A172 (cell line): ENCODE measurements at regions not wholly inside any gene's neighbourhood (a gene's known extent, or its start where the extent isn't known, plus 50 kb on each side); places are given as distances from the start of the nearest gene placed in this dataset.

Source experiments
- DNase-seq: peaks from one replicate; pipeline ENCODE4 v3.0.0-alpha.2; 2015; ENCODE audit warnings: low spot score

DNA sequence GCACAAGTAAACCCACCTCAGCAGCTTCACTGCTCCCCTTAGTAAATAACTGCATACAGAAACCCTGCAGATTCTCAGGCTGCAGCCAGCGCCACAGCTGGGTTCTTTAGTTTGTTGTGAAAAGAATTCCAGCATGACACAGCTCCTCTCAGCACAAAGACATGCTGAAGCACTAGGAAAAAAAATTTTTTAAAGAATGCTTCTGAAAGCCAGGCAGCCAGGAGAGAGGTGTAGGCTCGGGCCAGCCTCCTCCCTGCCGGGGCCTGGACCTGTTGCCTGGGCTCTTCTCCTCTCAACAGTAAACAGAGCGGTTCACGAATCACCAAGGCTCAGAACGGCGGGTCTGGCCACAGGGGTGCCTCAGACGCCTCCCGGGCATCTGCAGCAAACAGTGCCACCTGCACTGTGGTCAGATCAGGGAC, 95.7 kb upstream of the POU3F3 start:
- no peak for DNase-seq

DNA sequence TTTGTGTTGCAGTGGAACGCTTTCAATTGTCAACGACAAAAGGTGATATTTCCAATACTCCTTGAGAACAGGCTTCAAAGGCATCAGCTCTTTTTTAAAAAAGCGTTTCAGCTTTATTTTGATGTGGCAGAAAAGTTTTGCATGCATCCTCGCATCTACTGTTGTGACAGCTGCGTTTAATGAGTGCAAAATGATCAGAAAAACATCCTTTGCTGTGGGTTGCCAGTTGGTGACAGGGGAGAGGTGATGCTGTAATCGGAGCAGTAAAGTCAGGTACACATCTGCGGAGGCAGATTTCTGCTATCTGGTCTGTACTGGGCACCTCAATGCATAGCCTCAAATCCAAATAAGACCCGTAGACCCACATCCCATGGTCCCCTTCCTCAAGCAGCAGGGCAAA, 91.9 kb upstream of the POU3F3 start:
- DNase-seq: no peak

DNA sequence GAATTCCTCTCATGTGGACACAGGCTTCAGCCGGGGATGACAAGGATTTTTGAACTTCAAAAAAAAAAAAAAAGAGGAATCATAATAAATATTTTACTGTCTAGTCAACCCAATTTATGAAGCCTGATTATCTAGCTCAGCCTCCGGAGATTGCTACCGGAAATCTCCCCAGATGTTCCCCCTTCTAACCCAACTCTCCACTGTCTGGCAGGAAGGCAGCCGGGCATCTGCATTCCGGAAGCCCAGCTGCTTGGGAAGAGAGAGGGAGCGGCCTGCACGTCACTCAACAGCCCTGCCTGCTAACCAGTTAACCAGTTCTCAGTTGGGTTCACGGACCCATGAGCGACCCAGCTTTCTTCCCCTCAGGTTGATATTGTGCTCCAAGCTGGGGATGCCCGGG, 87.2 kb upstream of the POU3F3 start:
- DNase-seq: no peak

DNA sequence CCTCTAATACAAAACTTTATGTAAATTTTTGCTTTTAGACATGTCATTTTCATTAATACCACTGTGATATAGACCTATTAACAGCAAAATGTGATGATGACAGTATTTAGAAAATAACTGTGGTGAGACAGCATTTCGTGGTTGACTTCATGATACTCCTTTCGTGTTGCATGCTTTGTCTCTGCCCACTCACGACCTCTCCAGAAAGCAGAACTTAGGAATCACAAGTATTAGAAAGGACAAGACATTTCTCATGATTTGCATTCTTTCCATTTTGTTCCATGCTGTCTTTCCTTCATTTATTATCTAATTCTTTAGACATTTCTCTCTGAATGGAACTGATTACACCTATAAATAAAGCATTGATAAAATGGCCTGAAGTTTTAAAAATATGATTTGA, 85.2 kb upstream of the POU3F3 start:
- no peak for DNase-seq

DNA sequence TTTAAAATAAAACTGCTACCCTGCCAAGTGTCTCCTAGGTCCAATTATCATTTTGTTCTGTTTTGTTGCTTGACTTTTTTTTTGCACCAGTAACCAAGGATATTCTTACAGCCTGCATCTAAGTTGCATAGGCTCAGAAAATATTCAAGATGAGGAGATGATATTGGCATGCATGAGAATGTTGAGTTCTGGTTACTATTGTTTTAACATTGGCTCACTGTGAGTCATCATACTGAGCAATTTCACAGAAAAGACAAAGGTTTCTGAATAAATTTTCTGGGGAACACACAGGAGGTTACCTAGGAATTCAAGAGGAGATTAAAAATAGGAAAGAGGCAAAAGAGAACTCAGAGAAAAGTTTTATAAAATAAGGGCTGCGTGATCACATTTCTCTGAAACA, 84.8 kb upstream of the POU3F3 start:
- no peak for DNase-seq

DNA sequence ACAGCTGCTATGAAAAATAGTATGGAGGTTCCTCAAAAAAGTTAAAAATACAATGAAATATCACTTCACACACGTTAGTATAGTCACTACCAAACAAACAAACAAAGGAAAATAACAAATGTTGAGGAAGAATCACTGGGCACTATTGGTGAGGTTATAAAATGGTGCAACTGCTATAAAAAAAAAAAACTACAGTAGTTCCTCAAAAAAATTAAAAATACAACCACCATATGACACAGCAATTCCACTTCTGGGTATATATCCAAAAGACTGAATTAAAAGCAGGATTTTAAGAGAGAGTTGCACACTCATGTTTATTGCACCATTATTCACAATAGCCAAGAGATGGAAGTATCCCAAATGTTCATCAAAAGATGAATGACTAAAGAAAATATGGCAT, 80.9 kb upstream of the POU3F3 start:
- DNase-seq: no peak

DNA sequence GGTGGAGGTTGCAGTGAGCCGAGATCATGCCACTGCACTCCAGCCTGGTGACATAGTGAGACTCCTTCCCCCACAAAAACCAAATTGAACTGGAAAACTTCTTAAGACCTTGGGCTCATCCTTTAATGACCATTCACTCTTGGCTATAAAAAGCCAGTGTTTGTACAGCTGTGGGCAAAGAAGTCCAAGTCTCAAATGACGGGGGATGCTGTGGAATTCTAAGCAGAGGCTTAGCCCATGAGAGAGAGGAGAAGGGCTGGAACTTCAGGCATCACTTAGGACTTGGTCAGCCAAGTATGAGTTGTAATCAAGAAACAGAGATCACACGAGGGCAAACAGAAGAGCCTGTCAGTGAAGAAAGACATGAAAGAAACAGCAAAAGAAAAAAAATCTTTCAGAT, 79.3 kb upstream of the POU3F3 start:
- no peak for DNase-seq

DNA sequence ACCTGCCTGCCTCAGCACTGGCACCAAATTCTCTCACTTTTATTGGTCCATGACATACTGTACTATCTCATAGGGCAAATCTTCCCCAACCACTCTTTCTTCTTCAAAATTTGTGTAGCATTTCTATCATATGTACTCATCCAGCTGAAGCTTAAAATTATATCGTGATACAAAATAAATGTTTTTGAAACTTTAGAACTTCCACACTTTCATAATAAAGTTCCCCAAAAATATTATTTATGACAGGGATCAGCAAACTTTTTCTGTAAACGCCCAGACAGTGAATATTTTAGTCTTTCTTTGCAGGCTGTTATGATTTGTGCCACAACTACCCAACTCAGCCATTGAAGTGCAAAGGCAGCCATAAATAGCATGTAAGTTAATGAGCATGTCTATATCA, 76.2 kb upstream of the POU3F3 start:
- DNase-seq: no peak

DNA sequence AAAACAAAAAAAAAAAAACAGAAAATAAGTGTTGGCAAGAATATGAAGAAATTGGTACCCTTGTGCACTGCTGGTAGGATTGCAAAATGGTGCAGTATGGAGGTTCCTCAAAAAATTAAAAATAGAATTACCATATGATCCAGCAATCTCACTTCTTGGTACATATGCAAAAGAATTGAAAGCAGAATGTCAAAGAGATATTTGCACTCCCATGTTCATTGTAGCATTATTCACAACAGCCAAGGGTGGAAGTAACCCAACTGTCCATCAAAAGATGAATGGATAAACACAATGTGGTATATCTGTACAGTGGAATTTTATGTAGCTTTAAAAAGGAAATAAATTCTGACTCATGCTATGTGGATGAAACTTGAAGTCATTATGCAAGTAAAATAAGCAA, 72.8 kb upstream of the POU3F3 start:
- DNase-seq: no peak

DNA sequence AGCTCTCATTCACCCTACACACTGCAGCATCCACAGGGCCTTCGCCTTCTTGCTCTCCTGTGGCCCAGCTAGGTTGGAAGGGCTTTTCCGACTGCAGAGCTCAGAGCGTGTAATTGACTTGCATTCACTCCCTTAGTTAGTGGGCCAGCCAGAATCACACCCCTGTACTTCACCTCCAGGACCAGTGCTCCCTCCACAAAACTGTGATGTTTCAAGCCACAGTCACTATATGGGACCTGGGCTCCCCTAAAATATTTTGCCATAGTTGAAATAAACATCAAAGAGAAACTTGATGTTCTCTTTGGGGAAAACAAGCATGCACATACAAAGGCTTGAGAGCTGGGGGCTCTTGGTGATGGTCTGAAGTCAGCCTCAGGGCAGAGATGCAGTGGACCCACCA, 69.7 kb upstream of the POU3F3 start:
- no peak for DNase-seq

DNA sequence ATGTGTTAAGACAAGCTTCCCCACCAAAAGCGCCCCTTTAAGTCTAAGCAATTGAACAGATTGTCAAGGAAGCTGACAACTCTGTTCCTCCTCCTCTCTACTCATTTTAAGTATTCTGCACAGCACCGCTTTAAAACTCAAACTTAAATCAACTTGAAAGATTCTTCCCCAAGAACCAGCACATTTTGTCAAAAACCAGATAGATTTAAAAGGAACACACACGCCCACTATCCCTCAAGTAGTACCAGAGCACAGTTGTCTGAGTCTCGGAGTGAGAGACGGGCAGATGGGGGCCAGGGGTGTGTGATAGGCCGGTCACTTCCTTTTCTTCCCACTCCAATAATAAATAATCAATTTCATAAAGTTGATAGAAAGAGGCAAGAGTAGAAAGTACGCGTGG, 67.7 kb upstream of the POU3F3 start:
- DNase-seq: no peak

DNA sequence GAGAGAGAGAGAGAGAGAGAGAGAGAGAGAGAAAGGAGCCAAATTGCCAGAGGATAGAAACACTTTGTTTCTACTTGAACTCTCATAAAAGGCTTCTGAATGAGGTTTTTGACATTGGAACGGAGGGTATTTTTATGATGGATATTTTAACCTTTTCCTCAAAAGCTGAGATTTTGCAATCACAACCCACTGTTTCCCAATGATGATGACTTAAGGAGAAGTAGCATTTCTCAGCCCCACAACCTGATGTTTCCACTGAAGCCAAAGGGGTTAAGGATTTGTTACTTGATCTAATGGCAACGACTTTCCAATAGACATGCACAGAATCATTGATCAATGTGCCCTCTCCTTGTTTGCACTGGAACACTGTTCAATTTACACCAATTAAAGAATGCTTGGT, 67.1 kb upstream of the POU3F3 start:
- DNase-seq: no peak

DNA sequence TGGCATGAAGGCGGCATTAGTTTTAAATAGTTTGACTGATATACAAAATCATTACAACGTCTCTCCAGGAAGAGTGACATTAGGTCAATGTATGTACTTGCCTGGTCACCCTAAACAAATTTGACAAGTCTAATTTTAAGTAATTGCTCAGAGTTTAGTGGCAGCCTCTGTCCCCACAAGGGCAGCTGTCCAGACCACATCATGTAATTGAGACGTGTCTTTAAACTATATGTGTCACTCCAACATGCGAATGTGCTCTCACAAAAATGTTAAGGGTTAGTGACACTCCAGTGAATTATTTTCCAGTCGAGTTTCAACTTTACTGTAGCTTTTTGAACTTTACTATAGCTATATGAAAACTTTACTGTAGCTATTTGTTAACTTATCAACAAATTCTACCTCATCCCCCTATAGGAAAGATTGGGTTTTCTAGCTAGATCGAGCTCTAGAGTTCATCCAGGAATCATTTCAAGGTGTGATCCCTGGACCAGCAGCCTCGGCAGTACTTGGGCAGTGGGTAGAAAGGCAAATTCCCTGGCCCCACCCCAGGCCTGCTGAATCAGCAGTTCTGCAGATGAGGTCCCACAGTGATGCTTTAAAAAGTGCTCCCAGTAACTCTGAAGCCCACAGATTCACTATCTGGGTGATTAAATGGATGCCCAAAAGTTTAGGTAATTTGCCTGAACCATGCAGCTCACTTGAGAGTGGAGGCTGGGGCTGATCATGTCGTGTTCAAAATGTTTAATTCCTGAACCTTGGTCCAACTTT, 66.4 kb upstream of the POU3F3 start:
- DNase-seq: no peak

DNA sequence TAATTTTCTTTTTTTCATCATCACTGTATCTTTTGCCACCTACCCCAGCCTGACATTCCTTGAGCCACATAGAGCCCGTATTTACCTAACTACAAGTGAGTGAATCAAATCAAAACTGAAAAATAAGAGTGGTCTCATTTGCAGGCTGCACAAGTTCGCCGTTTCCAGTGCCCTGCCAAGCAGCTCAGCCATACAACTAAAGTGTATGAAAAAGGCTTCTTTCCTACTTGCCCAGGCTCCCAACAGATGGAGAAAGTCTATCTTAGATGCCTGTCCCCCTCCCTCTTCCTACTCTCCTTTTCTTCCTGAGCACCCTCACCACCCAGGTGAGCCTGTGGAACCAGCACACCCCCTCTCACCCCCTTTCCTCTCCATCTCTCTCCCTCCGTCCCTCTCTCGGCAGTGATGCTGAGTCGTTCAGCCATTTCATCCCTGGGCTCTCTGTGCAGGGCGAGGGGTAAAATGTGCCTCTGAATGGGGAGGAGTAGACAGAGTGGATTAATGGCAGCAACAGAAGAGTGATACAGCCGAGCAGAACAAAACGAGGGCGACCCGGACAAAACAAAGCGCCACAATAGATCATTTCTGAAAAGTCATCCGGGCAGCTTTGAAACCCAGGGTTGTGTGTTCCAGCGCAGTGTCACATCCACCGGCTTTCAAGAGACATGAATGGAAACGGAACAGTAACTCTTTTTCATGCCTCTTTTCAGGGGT, 65.0 kb upstream of the POU3F3 start:
- DNase-seq: no peak

DNA sequence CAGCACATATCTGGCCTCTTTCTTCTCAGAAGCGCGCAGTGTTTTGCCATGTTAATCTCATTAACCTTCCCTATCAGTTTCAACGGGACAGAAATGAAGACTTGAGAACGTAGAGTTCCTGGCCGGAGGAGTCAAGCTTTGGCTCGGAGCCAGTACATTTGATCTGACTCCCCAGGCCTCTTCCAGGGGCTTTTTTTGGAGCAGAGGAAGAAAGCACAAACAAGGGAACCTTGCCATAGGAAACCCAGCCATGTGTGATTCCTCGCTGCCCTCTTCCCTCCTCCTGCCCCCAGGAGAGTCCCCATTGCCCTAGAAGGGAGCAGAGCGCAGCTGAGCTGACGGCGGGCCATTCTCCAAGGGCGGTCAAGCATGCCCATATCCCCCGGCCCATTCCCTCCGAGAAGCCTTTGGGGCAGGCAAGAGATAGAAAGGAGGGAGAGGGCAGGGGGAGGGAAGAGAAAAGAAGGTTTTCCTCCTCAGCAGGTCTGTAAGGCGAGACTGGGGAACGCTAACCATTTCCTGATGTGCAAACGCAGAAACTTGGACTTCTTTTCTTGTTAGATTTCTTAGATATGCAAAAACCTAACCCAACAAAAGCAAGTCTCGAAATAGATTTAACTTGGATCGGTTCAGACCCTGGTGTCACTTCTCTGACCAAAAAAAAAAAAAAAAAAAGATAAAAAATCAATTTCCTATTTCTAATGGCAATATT, 63.7 kb upstream of the POU3F3 start:
- no peak for DNase-seq

DNA sequence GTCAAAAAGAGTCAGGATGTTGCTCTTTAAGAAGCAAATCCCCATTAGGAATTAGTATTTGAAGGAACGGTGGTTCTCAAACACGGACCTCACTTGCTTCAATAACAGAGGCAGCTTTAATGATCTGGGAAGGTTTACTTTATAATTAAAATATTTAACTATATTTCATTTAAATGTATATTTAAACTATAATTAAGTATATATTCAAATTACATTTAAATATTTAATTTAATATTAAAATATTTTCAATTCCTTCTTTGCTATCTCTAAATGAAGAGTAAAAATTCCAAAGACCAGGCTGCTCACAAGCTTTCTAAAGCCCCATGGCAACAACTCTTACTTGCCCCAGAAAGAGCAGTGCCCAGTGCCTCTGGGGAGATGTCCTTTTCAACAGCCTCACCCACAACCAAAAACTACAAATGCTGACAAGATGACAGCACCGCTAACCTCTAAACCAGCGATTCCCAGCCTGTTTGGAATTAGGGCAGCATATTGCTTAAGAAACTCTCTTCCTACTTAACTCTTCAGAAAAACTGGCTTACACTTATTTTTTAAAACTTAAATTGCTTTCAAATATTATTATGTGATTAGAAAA, 62.9 kb upstream of the POU3F3 start:
- no peak for DNase-seq

DNA sequence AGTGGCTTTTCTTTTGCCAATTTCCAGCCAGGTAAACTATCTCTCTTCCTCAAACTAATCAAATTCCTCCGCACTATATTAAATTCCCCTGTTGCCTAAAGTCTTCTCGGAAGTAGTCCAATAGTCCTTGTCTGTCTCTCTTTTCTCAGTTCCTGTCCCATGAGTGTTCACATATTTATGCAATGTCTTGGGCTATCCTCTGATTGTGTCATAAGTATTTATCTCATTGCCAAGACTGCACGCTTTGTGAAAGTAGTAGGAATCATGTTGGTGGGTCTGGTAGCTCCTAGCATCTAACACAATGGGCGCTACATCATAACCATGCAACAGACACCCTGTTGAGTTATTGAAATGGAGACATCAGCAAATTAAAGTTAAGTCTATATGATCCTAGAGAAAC, 59.9 kb upstream of the POU3F3 start:
- no peak for DNase-seq

DNA sequence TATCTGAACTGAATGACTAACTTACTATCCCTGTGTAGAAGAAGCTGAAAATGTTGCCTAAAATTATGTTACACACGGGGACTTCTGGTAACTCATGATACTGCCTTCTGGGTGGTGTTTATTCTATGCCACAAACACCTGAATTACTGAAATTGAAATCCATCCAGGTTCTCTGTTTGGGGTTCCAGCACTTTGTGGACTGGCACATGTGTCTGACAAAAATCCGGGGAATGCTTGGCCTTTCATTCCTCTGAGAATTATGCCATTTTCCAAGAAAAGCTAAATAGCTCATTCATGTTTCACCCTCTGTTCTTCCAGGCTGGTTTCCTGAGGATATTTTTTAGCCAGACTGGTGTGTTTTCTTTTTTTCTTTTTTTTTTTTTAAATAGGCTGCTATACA, 59.5 kb upstream of the POU3F3 start:
- DNase-seq: no peak
